CD14-positive monocyte (primary cell): ENCODE measurements at regions not wholly inside any gene's neighbourhood (a gene's known extent, or its start where the extent isn't known, plus 50 kb on each side); places are given as distances from the start of the nearest gene placed in this dataset.

Experiments used
- DNase-seq, 3 donors: peaks; one replicate each; pipeline ENCODE4 v3.0.0-alpha.2; 2011 to 2022
- H2AFZ ChIP-seq: 2 replicates; pipeline ENCODE4 v1.6.0; 2012; ENCODE audit warnings: mild to moderate bottlenecking, low read depth, low read length, inconsistent platforms; ENCODE audit not compliant: insufficient read depth, poor library complexity, severe bottlenecking
- H3K27ac ChIP-seq, 2 donors: 1 replicate in 1 of 2; 2 replicates in 1 of 2; pipeline ENCODE4 v1.5.1; 2012 to 2013; ENCODE audit warnings: low read length in 2 of 2, control low read depth in 1 of 2, inconsistent platforms in 1 of 2, low read depth in 1 of 2, mild to moderate bottlenecking in 1 of 2
- H3K27me3 ChIP-seq, 2 donors: one replicate each; pipeline versions ENCODE4 v1.6.0 to v1.6.1; 2011 to 2013; ENCODE audit warnings: low read length in 2 of 2; ENCODE audit not compliant: control insufficient read depth in 2 of 2, insufficient read depth in 2 of 2
- H3K36me3 ChIP-seq, 2 donors: replicated peaks in 1 of 2; 1 replicate in 1 of 2; 2 replicates in 1 of 2; pipeline versions ENCODE4 v1.5.1 to v1.6.1; 2012 to 2013; ENCODE audit warnings: low read length in 2 of 2, control low read depth in 1 of 2, inconsistent platforms in 1 of 2, mild to moderate bottlenecking in 1 of 2; ENCODE audit not compliant: insufficient read depth in 2 of 2, control insufficient read depth in 1 of 2
- H3K4me1 ChIP-seq, 2 donors: 1 replicate in 1 of 2; 2 replicates in 1 of 2; pipeline versions ENCODE4 v1.5.1 to v1.6.1; 2012 to 2013; ENCODE audit warnings: low read length in 2 of 2, control low read depth in 1 of 2, inconsistent platforms in 1 of 2, mild to moderate bottlenecking in 1 of 2, moderate library complexity in 1 of 2; ENCODE audit not compliant: insufficient read depth in 2 of 2, control insufficient read depth in 1 of 2
- H3K4me2 ChIP-seq: replicated peaks from 2 replicates; pipeline ENCODE3; 2012; ENCODE audit warnings: low read length, moderate library complexity, mild to moderate bottlenecking; ENCODE audit not compliant: poor library complexity, severe bottlenecking; ENCODE audit errors: extremely low read depth
- H3K4me3 ChIP-seq, 3 experiments: fragments of 200-600 bp in 1 of 3; sonication (generic) in 1 of 3; replicated peaks in 1 of 3; 1 replicate in 2 of 3; 2 replicates in 1 of 3; pipeline ENCODE4 v1.5.1; 2011 to 2013; ENCODE audit warnings: low read length in 3 of 3, mild to moderate bottlenecking in 3 of 3, control low read depth in 2 of 3, low read depth in 2 of 3, inconsistent platforms in 1 of 3, moderate library complexity in 1 of 3
- H3K79me2 ChIP-seq: 2 replicates; pipeline ENCODE4 v1.6.0; 2012; ENCODE audit warnings: mild to moderate bottlenecking, control low read depth, inconsistent platforms, low read length, moderate library complexity; ENCODE audit not compliant: insufficient read depth
- H3K9ac ChIP-seq: 2 replicates; pipeline ENCODE4 v1.6.0; 2017; ENCODE audit warnings: low read length, mild to moderate bottlenecking; ENCODE audit not compliant: insufficient read depth, poor library complexity, severe bottlenecking
- H3K9me3 ChIP-seq, 2 donors: replicated peaks in 1 of 2; 1 replicate in 1 of 2; 2 replicates in 1 of 2; pipeline versions ENCODE4 v1.5.1 to v1.6.1; 2012 to 2013; ENCODE audit warnings: low read length in 2 of 2, control low read depth in 1 of 2; ENCODE audit not compliant: control insufficient read depth in 1 of 2, insufficient read depth in 1 of 2
- H4K20me1 ChIP-seq: 2 replicates; pipeline ENCODE4 v1.6.0; 2012; ENCODE audit warnings: mild to moderate bottlenecking, low read length, control low read depth, moderate library complexity; ENCODE audit not compliant: insufficient read depth
- H3K27ac Mint-ChIP-seq, 7 donors: one replicate each; pipeline ENCODE4 v1.8.0; 2020; ENCODE audit warnings: mild to moderate bottlenecking in 7 of 7, mixed read lengths in 7 of 7, moderate library complexity in 6 of 7, inconsistent platforms in 2 of 7
- H3K27me3 Mint-ChIP-seq, 3 donors: one replicate each; pipeline ENCODE4 v1.8.0; 2021 to 2022; ENCODE audit warnings: low read depth in 3 of 3, mild to moderate bottlenecking in 3 of 3, mixed read lengths in 3 of 3, moderate library complexity in 3 of 3, inconsistent platforms in 1 of 3
- H3K36me3 Mint-ChIP-seq, 2 donors: one replicate each; pipeline ENCODE4 v1.8.0; 2020; ENCODE audit warnings: mixed read lengths in 2 of 2, inconsistent platforms in 1 of 2, mild to moderate bottlenecking in 1 of 2
- H3K4me1 Mint-ChIP-seq: one replicate; pipeline ENCODE4 v1.8.0; 2020; ENCODE audit warnings: mild to moderate bottlenecking, mixed read lengths
- H3K4me3 Mint-ChIP-seq, 2 donors: one replicate each; pipeline ENCODE4 v1.8.0; 2020; ENCODE audit warnings: mild to moderate bottlenecking in 2 of 2, mixed read lengths in 2 of 2, moderate library complexity in 1 of 2
- H3K9me3 Mint-ChIP-seq, 7 donors: one replicate each; pipeline ENCODE4 v1.8.0; 2020 to 2022; ENCODE audit warnings: mixed read lengths in 7 of 7, mild to moderate bottlenecking in 6 of 7, moderate library complexity in 6 of 7, inconsistent platforms in 2 of 7
- WGBS: methylation state at CpG from one replicate; pipeline ENCODE4 v1.1.5; 2013; ENCODE audit warnings: missing lambda C conversion rate; ENCODE audit not compliant: insufficient coverage; 5-methylcytosine and 5-hydroxymethylcytosine counted together
- intact Hi-C, 2 donors: fragments of 100-400 bp; cut with micrococcal nuclease; formaldehyde crosslinking; loops; one replicate each; pipeline versions ENCODE4 v1.15.0 to v1.15.1; 2023
- TF ChIP-seq, protein P1 (sequence below): fragments of 200-600 bp; IDR thresholded peaks from one replicate; pipeline ENCODE4 v1.8.0; 2022; ENCODE audit warnings: antibody characterized with exemption, mild to moderate bottlenecking

GRCh38 chr12:17369556-17369955 lies 720.4 kb downstream of the RERGL start:
- H3K4me1 Mint-ChIP-seq = no peaks in the 10 kb centered on the region

GRCh38 chr12:17361224-17361623 lies 728.8 kb downstream of the RERGL start:
- Histone ChIP-seq H2AFZ (no peak overlapping the region), H4K20me1 (no peaks in the 10 kb centered on the region), H3K4me1 (no peaks in the 10 kb centered on the region), H3K9me3 (peaks cover 0 to under 1% of the 10 kb centered on the region in 2 donors), H3K4me3 (no peak overlapping the region), H3K36me3 (no peaks in the 10 kb centered on the region), H3K27ac (no peak overlapping the region), H3K79me2 (no peaks in the 10 kb centered on the region), H3K9ac (no peak overlapping the region), H3K27me3 (no peaks in the 10 kb centered on the region), H3K4me2 (no peak overlapping the region)
- intact Hi-C loops = no loop called here
- Mint-ChIP-seq H3K4me1 (no peaks in the 10 kb centered on the region), H3K9me3 (peaks cover 0 to 4% (median 0%) of the 10 kb centered on the region in 7 donors), H3K36me3 (no peaks in the 10 kb centered on the region), H3K27ac (no peak overlapping the region), H3K4me3 (no peak overlapping the region), H3K27me3 (no peaks in the 10 kb centered on the region)
- DNase-seq = no peak
- TF ChIP-seq, protein P1, sequence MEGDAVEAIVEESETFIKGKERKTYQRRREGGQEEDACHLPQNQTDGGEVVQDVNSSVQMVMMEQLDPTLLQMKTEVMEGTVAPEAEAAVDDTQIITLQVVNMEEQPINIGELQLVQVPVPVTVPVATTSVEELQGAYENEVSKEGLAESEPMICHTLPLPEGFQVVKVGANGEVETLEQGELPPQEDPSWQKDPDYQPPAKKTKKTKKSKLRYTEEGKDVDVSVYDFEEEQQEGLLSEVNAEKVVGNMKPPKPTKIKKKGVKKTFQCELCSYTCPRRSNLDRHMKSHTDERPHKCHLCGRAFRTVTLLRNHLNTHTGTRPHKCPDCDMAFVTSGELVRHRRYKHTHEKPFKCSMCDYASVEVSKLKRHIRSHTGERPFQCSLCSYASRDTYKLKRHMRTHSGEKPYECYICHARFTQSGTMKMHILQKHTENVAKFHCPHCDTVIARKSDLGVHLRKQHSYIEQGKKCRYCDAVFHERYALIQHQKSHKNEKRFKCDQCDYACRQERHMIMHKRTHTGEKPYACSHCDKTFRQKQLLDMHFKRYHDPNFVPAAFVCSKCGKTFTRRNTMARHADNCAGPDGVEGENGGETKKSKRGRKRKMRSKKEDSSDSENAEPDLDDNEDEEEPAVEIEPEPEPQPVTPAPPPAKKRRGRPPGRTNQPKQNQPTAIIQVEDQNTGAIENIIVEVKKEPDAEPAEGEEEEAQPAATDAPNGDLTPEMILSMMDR = no peak
- no CpG with 5 or more reads among the region's 3 CpGs for WGBS

More at GRCh38 chr12:17369556-17369955, 720.4 kb downstream of the RERGL start:
- TF ChIP-seq, protein P1 = no peak
- Mint-ChIP-seq H3K27ac (no peak overlapping the region), H3K27me3 (no peaks in the 10 kb centered on the region), H3K9me3 (peaks cover 0 to 11% (median 2%) of the 10 kb centered on the region in 7 donors), H3K4me3 (no peak overlapping the region), H3K36me3 (no peaks in the 10 kb centered on the region)
- no peak for DNase-seq
- H3K4me1 ChIP-seq = no peaks in the 10 kb centered on the region
- peaks cover 5 to 7% of the 10 kb centered on the region in 2 donors for H3K9me3 ChIP-seq
- H2AFZ ChIP-seq = no peak overlapping the region
- no peaks in the 10 kb centered on the region for H3K27me3 ChIP-seq
- 80% methylated on average over 1 of the region's 1 CpG for WGBS
- H3K4me3 ChIP-seq = no peak overlapping the region
- no peaks in the 10 kb centered on the region for H4K20me1 ChIP-seq
- no peaks in the 10 kb centered on the region for H3K36me3 ChIP-seq
- H3K9ac ChIP-seq = no peak overlapping the region
- H3K79me2 ChIP-seq = no peaks in the 10 kb centered on the region
- no peak overlapping the region for H3K4me2 ChIP-seq
- intact Hi-C loops = no loop called here
- no peak overlapping the region for H3K27ac ChIP-seq
